Activated CD8-positive, alpha-beta memory T cell treated with anti-CD3 and anti-CD28 coated beads, Interleukin-2, amount 50 U/mL, for 24 hours (primary cell): ENCODE measurements at regions not wholly inside any gene's neighbourhood (a gene's known extent, or its start where the extent isn't known, plus 50 kb on each side); places are given as distances from the start of the nearest gene placed in this dataset.
"Not testable (repeated sequence)": the region's sequence is repeated elsewhere in the genome, so short reads cannot be mapped to it uniquely, and the experiment has no call there.

ENCODE experiments used
- DNase-seq: peaks from one replicate; pipeline ENCODE4 v3.0.0-alpha.2; 2020; ENCODE audit errors: extremely low read depth

- no peak for DNase-seq
Observed at GRCh38 chr14:51342226-51342625, 102.2 kb downstream of the TMX1 start.

GRCh38 chr14:51351997-51352396, 112.0 kb downstream of the TMX1 start:
- DNase-seq = no peak

- DNase-seq = no peak
Observed at GRCh38 chr14:51353901-51354300, 113.9 kb downstream of the TMX1 start.

GRCh38 chr14:51354846-51355245, 114.8 kb downstream of the TMX1 start:
- no peak for DNase-seq

- no peak for DNase-seq
Observed at GRCh38 chr14:51356381-51356780, 116.3 kb downstream of the TMX1 start.

GRCh38 chr14:51357250-51357649, 117.2 kb downstream of the TMX1 start:
- DNase-seq = no peak

GRCh38 chr14:51360592-51360991, 120.5 kb downstream of the TMX1 start:
- no peak for DNase-seq

- DNase-seq = no peak
Observed at GRCh38 chr14:51365241-51365965, 125.4 kb downstream of the TMX1 start.

GRCh38 chr14:51366460-51366859, 126.4 kb downstream of the TMX1 start:
- not testable (repeated sequence) for DNase-seq

- not testable (repeated sequence) for DNase-seq
Observed at GRCh38 chr14:51366866-51367599, 127.0 kb downstream of the TMX1 start.

- DNase-seq = no peak
Observed at GRCh38 chr14:51367600-51367931, 127.5 kb downstream of the TMX1 start.

GRCh38 chr14:51368721-51369163, 128.7 kb downstream of the TMX1 start:
- DNase-seq = no peak

GRCh38 chr14:51369814-51370213, 129.8 kb downstream of the TMX1 start:
- DNase-seq = no peak

- DNase-seq = no peak
Observed at GRCh38 chr14:51370758-51371386, 130.8 kb downstream of the TMX1 start.

GRCh38 chr14:51377186-51377585, 137.1 kb downstream of the TMX1 start:
- DNase-seq = not testable (repeated sequence)

GRCh38 chr14:51382506-51382905, 142.5 kb downstream of the TMX1 start:
- DNase-seq = no peak

GRCh38 chr14:51386411-51386810, 146.4 kb downstream of the TMX1 start:
- DNase-seq = no peak

- no peak for DNase-seq
Observed at GRCh38 chr14:51386983-51387735, 147.1 kb downstream of the TMX1 start.

- DNase-seq = no peak
Observed at GRCh38 chr14:51392416-51392815, 152.4 kb downstream of the TMX1 start.

GRCh38 chr14:51394384-51394783, 154.3 kb downstream of the TMX1 start:
- DNase-seq = no peak

GRCh38 chr14:51394804-51395203, 154.8 kb downstream of the TMX1 start:
- no peak for DNase-seq

- no peak for DNase-seq
Observed at GRCh38 chr14:51395361-51395849, 155.4 kb downstream of the TMX1 start.
